ENCODE measurements at regions not wholly inside any gene's neighbourhood (a gene's known extent, or its start where the extent isn't known, plus 50 kb on each side); places are given as distances from the start of the nearest gene placed in this dataset.
A peak's percentile ranks its signal among the peaks of the same experiment; 100 is the strongest.
"Not testable (repeated sequence)": the region's sequence is repeated elsewhere in the genome, so short reads cannot be mapped to it uniquely, and the experiment has no call there.

DNA sequence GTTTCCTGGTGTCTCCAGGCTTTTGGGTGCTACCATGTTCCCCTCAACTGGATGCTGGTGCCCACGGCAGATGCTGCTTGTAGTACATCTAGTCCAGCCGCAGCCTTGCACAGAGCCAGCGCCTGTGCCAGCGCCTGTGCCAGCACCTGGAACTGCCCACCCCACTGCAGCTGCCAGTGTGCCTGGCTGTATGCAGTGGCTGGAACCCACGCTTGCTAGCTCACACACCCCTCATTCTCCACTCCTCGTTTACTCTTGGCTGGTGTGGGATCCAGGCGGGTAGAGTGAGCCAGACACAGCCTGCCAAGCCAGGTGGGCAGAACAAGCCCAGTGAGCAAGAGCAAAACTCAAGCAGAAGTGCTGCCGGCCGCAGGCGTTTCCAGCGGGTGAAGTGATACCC, 428.6 kb downstream of the SLITRK1 start:
- TF ChIP-seq, protein P1, sequence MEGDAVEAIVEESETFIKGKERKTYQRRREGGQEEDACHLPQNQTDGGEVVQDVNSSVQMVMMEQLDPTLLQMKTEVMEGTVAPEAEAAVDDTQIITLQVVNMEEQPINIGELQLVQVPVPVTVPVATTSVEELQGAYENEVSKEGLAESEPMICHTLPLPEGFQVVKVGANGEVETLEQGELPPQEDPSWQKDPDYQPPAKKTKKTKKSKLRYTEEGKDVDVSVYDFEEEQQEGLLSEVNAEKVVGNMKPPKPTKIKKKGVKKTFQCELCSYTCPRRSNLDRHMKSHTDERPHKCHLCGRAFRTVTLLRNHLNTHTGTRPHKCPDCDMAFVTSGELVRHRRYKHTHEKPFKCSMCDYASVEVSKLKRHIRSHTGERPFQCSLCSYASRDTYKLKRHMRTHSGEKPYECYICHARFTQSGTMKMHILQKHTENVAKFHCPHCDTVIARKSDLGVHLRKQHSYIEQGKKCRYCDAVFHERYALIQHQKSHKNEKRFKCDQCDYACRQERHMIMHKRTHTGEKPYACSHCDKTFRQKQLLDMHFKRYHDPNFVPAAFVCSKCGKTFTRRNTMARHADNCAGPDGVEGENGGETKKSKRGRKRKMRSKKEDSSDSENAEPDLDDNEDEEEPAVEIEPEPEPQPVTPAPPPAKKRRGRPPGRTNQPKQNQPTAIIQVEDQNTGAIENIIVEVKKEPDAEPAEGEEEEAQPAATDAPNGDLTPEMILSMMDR (conservative IDR thresholded peaks at IDR 0.05; ENCODE audit: control insufficient read depth, insufficient read depth, low read depth, low read length): no peak
- no peak overlapping the region for H3K4me3 ChIP-seq (ENCODE audit: control insufficient read depth, low read depth, low read length)
- no peak for DNase-seq (ENCODE audit: low read depth)

DNA sequence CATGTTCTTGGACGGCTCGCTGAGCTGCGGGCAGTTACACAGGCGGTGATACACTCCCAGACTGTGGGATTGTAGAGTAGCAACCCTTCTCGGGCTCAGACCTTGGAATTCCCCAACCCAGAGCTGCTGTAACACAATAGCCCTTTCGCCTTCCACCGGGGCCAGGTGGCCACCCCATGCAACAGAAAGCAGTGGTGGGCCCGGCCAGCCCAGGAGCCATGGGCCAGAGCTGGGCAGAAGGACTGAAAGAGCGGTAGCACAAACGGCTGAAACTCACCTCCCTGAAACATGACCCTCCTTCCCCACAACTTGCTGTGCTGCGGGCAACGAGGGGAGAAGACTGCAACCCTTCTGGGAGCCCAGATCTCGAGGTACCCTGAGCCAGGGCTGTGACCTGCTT, 429.0 kb downstream of the SLITRK1 start:
- DNase-seq (ENCODE audit: low read depth): no peak
- no peak overlapping the region for H3K4me3 ChIP-seq (ENCODE audit: control insufficient read depth, low read depth, low read length)
- TF ChIP-seq, protein P1 (conservative IDR thresholded peaks at IDR 0.05; ENCODE audit: control insufficient read depth, insufficient read depth, low read depth, low read length): no peak

GRCh38 chr13:83452292-83452950, 429.9 kb downstream of the SLITRK1 start:
- DNase-seq (ENCODE audit: low read depth): no peak

GRCh38 chr13:83450591-83450990, 431.7 kb downstream of the SLITRK1 start:
- no peak for DNase-seq (ENCODE audit: low read depth)
- TF ChIP-seq, protein P1 (conservative IDR thresholded peaks at IDR 0.05; ENCODE audit: control insufficient read depth, insufficient read depth, low read depth, low read length): no peak
- H3K4me3 ChIP-seq (ENCODE audit: control insufficient read depth, low read depth, low read length): no peak overlapping the region

More at GRCh38 chr13:83452292-83452950, 429.9 kb downstream of the SLITRK1 start:
- TF ChIP-seq, protein P1 (conservative IDR thresholded peaks at IDR 0.05; ENCODE audit: control insufficient read depth, insufficient read depth, low read depth, low read length): no peak
- H3K4me3 ChIP-seq (ENCODE audit: control insufficient read depth, low read depth, low read length): no peak overlapping the region

GRCh38 chr13:83449668-83450395, 432.4 kb downstream of the SLITRK1 start:
- H3K4me3 ChIP-seq (ENCODE audit: control insufficient read depth, low read depth, low read length): no peak overlapping the region
- TF ChIP-seq, protein P1 (conservative IDR thresholded peaks at IDR 0.05; ENCODE audit: control insufficient read depth, insufficient read depth, low read depth, low read length): no peak
- DNase-seq (ENCODE audit: low read depth): peak; percentile 80

DNA sequence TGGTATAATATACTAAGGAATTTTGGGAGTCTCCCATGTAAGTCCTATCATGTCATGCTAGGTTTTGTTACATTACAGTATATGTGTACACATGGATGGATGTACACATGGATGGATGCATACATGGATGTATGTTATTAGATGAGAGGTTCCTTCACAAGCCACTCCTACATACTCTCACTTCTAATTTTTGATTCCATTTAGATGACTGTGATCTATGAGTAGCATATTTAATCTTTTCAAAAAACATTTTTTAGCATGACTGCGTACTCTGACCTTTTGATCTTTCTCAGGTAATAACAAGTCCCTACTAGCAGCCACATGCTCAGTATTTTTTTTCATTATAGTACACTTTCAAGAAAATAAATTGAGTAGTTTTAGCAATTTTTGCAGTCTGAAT, 441.8 kb downstream of the SLITRK1 start:
- TF ChIP-seq, protein P1 (conservative IDR thresholded peaks at IDR 0.05; ENCODE audit: control insufficient read depth, insufficient read depth, low read depth, low read length): no peak
- no peak overlapping the region for H3K4me3 ChIP-seq (ENCODE audit: control insufficient read depth, low read depth, low read length)
- DNase-seq (ENCODE audit: low read depth): no peak

DNA sequence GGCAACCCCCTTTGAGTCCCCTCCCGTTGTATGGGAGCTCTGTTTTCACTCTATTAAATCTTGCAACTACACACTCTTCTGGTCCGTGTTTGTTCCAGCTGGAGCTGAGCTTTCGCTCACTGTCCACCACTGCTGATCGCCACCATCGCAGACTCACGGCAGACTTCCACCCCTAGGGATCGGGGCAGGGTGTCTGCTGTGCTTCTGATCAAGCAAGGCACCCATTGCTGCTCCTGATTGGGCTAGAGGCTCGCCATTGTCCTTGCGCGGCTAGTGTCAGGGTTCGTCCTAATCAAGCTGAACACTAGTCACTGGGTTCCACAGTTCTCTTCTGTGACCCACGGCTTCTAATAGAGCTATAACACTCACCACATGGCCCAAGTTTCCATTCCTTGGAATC, 442.8 kb downstream of the SLITRK1 start:
- DNase-seq (ENCODE audit: low read depth); H3K4me3 ChIP-seq (ENCODE audit: control insufficient read depth, low read depth, low read length): not testable (repeated sequence)

Measured in fibroblast of mammary gland (primary cell).